HUDEP-2 (cell line): ENCODE measurements at regions not wholly inside any gene's neighbourhood (a gene's known extent, or its start where the extent isn't known, plus 50 kb on each side); places are given as distances from the start of the nearest gene placed in this dataset.
"Not testable (repeated sequence)": the region's sequence is repeated elsewhere in the genome, so short reads cannot be mapped to it uniquely, and the experiment has no call there.

Source experiments
- DNase-seq, 76 experiments: peaks; one replicate each; lab custom pipeline; 2025; ENCODE audit not compliant: unreplicated experiment in 76 of 76; lab: John Stamatoyannopoulos, UW

- DNase-seq: not testable (repeated sequence)
These were observed 57.4 kb upstream of the NUTM2D start for GRCh38 chr10:87300163-87300562.

GRCh38 chr10:87301466-87302115 is 56.0 kb upstream of the NUTM2D start:
- not testable (repeated sequence) for DNase-seq

- DNase-seq: peak in 1 of 76 experiments; percentile 20
These were observed 55.4 kb upstream of the NUTM2D start for GRCh38 chr10:87302132-87302531.

GRCh38 chr10:87303707-87304106 is 53.8 kb upstream of the NUTM2D start:
- DNase-seq: not testable (repeated sequence)

GRCh38 chr10:87306681-87307080 is 50.9 kb upstream of the NUTM2D start:
- not testable (repeated sequence) for DNase-seq
